ENCODE measurements at regions not wholly inside any gene's neighbourhood (a gene's known extent, or its start where the extent isn't known, plus 50 kb on each side); places are given as distances from the start of the nearest gene placed in this dataset.

DNA sequence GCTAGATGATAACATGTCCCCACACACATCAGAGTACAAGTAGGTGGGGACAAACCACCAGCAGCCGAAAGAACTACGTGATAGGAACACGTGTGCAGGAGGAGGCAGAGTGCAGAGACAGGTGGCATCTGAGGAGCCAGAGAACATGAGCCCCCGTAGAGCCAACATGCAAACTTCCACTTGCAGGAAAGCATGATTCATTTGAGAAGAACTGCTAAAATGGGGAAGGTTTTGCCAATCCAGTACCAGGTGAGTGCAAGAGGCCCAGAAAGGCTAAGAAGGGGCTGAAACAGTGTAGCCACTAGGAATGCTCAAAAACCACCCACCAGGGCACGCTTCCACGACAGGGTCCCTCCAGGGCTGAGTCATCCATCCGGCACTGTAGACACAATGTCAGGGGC, 149.8 kb upstream of the TENM3 start:
- no peak overlapping the region for H3K9ac ChIP-seq (ENCODE audit: insufficient read depth, low read depth, low read length)
- ChIA-PET CTCF (ENCODE audit: low intra/inter-chr PET ratio, low total read pairs) (no interaction called here), POLR2A (no interaction called here)
- TF ChIP-seq ZNF558 (CRISPR knock-in tag; IDR thresholded peaks at IDR 0.05; ENCODE audit: borderline replicate concordance) (no peak), MNT (IDR thresholded peaks at IDR 0.05) (peak; percentile 91)
- H2AFZ ChIP-seq (ENCODE audit: low read length): no peak overlapping the region
- ATAC-seq: no peak
- no peak for DNase-seq (ENCODE audit: low spot score)
- H3K79me2 ChIP-seq (ENCODE audit: insufficient read depth, low read length): no peaks in the 10 kb centered on the region
- no peaks in the 10 kb centered on the region for H3K4me1 ChIP-seq (ENCODE audit: insufficient read depth, low read length)
- no TSS peak for BruUV-seq (replicated peaks)
- no peaks in the 10 kb centered on the region for H3K36me3 ChIP-seq (replicated peaks in 1 of 2; ENCODE audit: control insufficient read depth in 1 of 2, insufficient read depth in 2 of 2, low read length in 2 of 2)
- no peak overlapping the region for H3K4me3 ChIP-seq (replicated peaks in 1 of 3; ENCODE audit: insufficient read depth in 1 of 3, low read depth in 2 of 3, low read length in 3 of 3)
- 3% methylated on average over 7 of the region's 7 CpGs for WGBS (ENCODE audit: low lambda C conversion rate)
- no peak for FAIRE-seq
- H3K4me2 ChIP-seq (ENCODE audit: low read depth, low read length): no peak overlapping the region
- in situ Hi-C loops (cut with HindIII; ENCODE audit: extremely low pct_ligation_motif_present, low pct_unique_long_range_greater_than_20kb): no loop called here
- H4K20me1 ChIP-seq (ENCODE audit: insufficient read depth, low read length): no peaks in the 10 kb centered on the region
- no peaks in the 10 kb centered on the region for H3K27me3 ChIP-seq (ENCODE audit: control insufficient read depth in 1 of 2, insufficient read depth in 2 of 2, low read length in 2 of 2)
- H3K27ac ChIP-seq (ENCODE audit: extremely low read length, insufficient read depth, low read length): no peak overlapping the region
- no peaks in the 10 kb centered on the region for H3K9me3 ChIP-seq (ENCODE audit: low read length)
- intact Hi-C loops (cut with micrococcal nuclease; ENCODE audit: unreplicated experiment): loop anchor here (10.0 kb wide), 1 partner anchor 329 kb away; no protein-coding TSS in a partner anchor

- no peak for DNase-seq (ENCODE audit: low spot score)
- CTCF ChIA-PET (ENCODE audit: low intra/inter-chr PET ratio, low total read pairs): no interaction called here
- in situ Hi-C loops (cut with HindIII; ENCODE audit: extremely low pct_ligation_motif_present, low pct_unique_long_range_greater_than_20kb): no loop called here
- H3K27me3 ChIP-seq (ENCODE audit: control insufficient read depth in 1 of 2, insufficient read depth in 2 of 2, low read length in 2 of 2): no peaks in the 10 kb centered on the region
- H4K20me1 ChIP-seq (ENCODE audit: insufficient read depth, low read length): no peaks in the 10 kb centered on the region
- no peak overlapping the region for H3K4me3 ChIP-seq (replicated peaks in 1 of 3; ENCODE audit: insufficient read depth in 1 of 3, low read depth in 2 of 3, low read length in 3 of 3)
- H3K27ac ChIP-seq (ENCODE audit: extremely low read length, insufficient read depth, low read length): no peak overlapping the region
- ATAC-seq: no peak
- H2AFZ ChIP-seq (ENCODE audit: low read length): no peak overlapping the region
- H3K4me1 ChIP-seq (ENCODE audit: insufficient read depth, low read length): no peaks in the 10 kb centered on the region
- no TSS peak for BruUV-seq (replicated peaks)
- no peaks in the 10 kb centered on the region for H3K79me2 ChIP-seq (ENCODE audit: insufficient read depth, low read length)
- H3K36me3 ChIP-seq (replicated peaks in 1 of 2; ENCODE audit: control insufficient read depth in 1 of 2, insufficient read depth in 2 of 2, low read length in 2 of 2): no peaks in the 10 kb centered on the region
- 0% methylated on average over 3 of the region's 3 CpGs for WGBS (ENCODE audit: low lambda C conversion rate)
- FAIRE-seq: no peak
- H3K9me3 ChIP-seq (ENCODE audit: low read length): no peaks in the 10 kb centered on the region
- intact Hi-C loops (cut with micrococcal nuclease; ENCODE audit: unreplicated experiment): loop anchor here (10.0 kb wide), 1 partner anchor 329 kb away; no protein-coding TSS in a partner anchor
- H3K4me2 ChIP-seq (ENCODE audit: low read depth, low read length): no peak overlapping the region
- POLR2A ChIA-PET: no interaction called here
- no peak overlapping the region for H3K9ac ChIP-seq (ENCODE audit: insufficient read depth, low read depth, low read length)
- TF ChIP-seq SUZ12 (IDR thresholded peaks at IDR 0.05; ENCODE audit: low read depth, low read length) (no peak), ZNF383 (CRISPR knock-in tag; IDR thresholded peaks at IDR 0.05; ENCODE audit: borderline replicate concordance) (no peak), PRPF4 (IDR thresholded peaks at IDR 0.05; ENCODE audit: low read depth, low read length, poor library complexity, severe bottlenecking) (no peak), SRSF4 (IDR thresholded peaks at IDR 0.05; ENCODE audit: low read depth, low read length, poor library complexity, severe bottlenecking) (no peak), PCBP2 (optimal IDR thresholded peaks at IDR 0.05; ENCODE audit: low read depth, low read length, poor library complexity, severe bottlenecking) (no peak), ZNF567 (CRISPR knock-in tag; IDR thresholded peaks at IDR 0.05; ENCODE audit: borderline replicate concordance) (no peak), ZNF431 (CRISPR knock-in tag; IDR thresholded peaks at IDR 0.05; ENCODE audit: borderline replicate concordance, low read depth) (no peak), ZBTB44 (CRISPR knock-in tag; IDR thresholded peaks at IDR 0.05) (no peak), ZNF552 (CRISPR knock-in tag; IDR thresholded peaks at IDR 0.05; ENCODE audit: borderline replicate concordance) (no peak), POLR2AphosphoS5 (IDR thresholded peaks at IDR 0.05; ENCODE audit: low read depth, low read length) (no peak), CBFB (CRISPR knock-in tag; IDR thresholded peaks at IDR 0.05) (no peak), ATF4 (CRISPR knock-in tag; IDR thresholded peaks at IDR 0.05) (no peak), ZNF549 (CRISPR knock-in tag; IDR thresholded peaks at IDR 0.05) (no peak)
These were observed 149.3 kb upstream of the TENM3 start for GRCh38 chr4:182093935-182094334.

All from HepG2 (cell line).